ENCODE measurements at regions not wholly inside any gene's neighbourhood (a gene's known extent, or its start where the extent isn't known, plus 50 kb on each side); places are given as distances from the start of the nearest gene placed in this dataset.

DNA sequence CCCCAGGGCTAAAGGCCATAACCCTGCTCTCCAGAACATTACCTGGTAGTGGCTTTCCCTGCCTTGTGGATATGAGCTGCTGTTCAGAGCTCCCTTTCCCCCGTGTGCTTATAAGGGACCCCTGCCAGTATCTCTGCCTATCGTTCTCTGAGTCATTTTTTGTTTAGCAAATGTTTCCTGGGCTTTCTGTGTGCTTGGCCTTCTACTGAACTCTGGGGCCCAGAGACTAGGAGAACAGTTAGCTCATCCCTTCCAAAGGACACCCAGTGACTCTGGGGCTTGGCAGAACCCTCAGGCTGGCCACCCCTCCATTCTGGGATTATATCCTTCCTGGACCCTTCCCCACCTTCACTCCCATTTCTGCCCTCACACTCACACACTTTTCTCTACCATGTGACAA is 80.8 kb upstream of the POU3F1 start:
- ATAC-seq: peak; percentile 42
- intact Hi-C loops (cut with DNase I, micrococcal nuclease): no loop called here

DNA sequence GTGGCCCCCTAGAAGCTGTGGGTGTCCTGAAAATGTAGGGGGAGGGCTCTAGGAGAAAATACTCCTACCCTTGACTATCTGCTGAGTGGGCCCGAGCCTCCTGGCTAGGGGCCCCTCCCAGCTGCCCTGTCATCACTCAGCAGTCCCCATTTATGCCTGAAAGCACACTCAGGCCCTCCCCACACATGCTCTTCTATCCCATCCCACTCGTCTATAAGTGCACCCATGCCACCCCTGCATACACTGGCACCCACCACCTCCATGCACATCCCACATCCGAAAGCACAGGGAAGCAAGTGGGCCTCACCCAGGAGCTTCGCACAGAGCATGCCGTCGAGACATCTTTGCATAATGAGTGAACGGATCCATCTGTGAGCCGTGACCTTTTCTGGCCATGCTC is 80.4 kb upstream of the POU3F1 start:
- ATAC-seq (no peak), DNase-seq (no peak)

More for the DNA sequence above, 80.8 kb upstream of the POU3F1 start:
- H3K36me3 ChIP-seq (ENCODE audit: low read depth): no peaks in the 10 kb centered on the region
- no peak for DNase-seq
- H3K9me3 ChIP-seq: no peaks in the 10 kb centered on the region
- TF ChIP-seq, protein P1, sequence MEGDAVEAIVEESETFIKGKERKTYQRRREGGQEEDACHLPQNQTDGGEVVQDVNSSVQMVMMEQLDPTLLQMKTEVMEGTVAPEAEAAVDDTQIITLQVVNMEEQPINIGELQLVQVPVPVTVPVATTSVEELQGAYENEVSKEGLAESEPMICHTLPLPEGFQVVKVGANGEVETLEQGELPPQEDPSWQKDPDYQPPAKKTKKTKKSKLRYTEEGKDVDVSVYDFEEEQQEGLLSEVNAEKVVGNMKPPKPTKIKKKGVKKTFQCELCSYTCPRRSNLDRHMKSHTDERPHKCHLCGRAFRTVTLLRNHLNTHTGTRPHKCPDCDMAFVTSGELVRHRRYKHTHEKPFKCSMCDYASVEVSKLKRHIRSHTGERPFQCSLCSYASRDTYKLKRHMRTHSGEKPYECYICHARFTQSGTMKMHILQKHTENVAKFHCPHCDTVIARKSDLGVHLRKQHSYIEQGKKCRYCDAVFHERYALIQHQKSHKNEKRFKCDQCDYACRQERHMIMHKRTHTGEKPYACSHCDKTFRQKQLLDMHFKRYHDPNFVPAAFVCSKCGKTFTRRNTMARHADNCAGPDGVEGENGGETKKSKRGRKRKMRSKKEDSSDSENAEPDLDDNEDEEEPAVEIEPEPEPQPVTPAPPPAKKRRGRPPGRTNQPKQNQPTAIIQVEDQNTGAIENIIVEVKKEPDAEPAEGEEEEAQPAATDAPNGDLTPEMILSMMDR (IDR thresholded peaks at IDR 0.05): no peak
- H3K4me3 ChIP-seq: no peak overlapping the region
- no peaks in the 10 kb centered on the region for H3K4me1 ChIP-seq (ENCODE audit: low read depth)

DNA sequence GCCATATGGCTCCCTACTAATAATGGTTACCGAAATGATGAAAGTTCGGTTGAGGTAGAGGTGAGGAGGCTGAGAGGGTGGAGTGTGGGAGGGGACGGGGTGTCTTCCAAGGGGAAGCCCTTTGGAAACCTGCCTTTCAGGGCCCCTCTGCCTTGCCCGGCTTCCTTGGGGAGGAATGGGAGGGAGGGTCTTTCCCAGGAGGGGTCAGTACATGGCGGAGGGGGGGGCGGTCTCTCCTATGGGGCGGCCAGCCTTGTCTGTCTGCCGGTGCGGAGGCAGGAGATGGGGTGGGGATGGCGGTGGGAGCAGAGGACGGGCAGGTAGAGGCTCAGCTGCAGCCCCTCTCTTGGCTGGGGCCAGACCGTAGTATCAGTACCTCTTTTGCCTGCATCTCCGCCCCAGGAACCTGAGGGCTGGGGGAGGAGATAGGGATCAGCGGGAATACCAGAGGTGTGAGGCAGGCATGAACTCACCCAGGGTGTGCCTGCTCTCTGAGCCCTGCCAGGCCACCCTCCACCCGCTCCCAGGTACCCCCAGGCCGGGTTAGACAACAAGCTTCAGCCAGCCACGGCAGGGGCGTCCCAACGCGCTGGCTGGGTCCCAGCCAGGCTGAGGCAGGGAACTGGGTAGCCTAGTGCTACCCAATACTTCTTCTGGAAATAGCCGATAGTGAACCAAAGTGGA is 79.4 kb upstream of the POU3F1 start:
- Histone ChIP-seq H3K36me3 (ENCODE audit: low read depth) (no peaks in the 10 kb centered on the region), H3K4me1 (ENCODE audit: low read depth) (no peaks in the 10 kb centered on the region), H3K4me3 (no peak overlapping the region), H3K9me3 (no peaks in the 10 kb centered on the region)
- DNase-seq (no peak), ATAC-seq (no peak)
- TF ChIP-seq, protein P1 (IDR thresholded peaks at IDR 0.05): no peak
- intact Hi-C loops (cut with DNase I, micrococcal nuclease): no loop called here

More for the DNA sequence above, 80.4 kb upstream of the POU3F1 start:
- intact Hi-C loops (cut with DNase I, micrococcal nuclease): no loop called here
- Histone ChIP-seq H3K36me3 (ENCODE audit: low read depth) (no peaks in the 10 kb centered on the region), H3K4me3 (no peak overlapping the region), H3K9me3 (no peaks in the 10 kb centered on the region), H3K4me1 (ENCODE audit: low read depth) (no peaks in the 10 kb centered on the region)
- TF ChIP-seq, protein P1 (IDR thresholded peaks at IDR 0.05): no peak

GRCh38 chr1:38125016-38125415 is 78.4 kb upstream of the POU3F1 start:
- no peaks in the 10 kb centered on the region for H3K4me1 ChIP-seq (ENCODE audit: low read depth)
- no peaks in the 10 kb centered on the region for H3K36me3 ChIP-seq (ENCODE audit: low read depth)
- no peak for DNase-seq
- TF ChIP-seq, protein P1 (IDR thresholded peaks at IDR 0.05): no peak
- H3K9me3 ChIP-seq: no peaks in the 10 kb centered on the region
- no peak for ATAC-seq
- no peak overlapping the region for H3K4me3 ChIP-seq
- intact Hi-C loops (cut with DNase I, micrococcal nuclease): no loop called here

DNA sequence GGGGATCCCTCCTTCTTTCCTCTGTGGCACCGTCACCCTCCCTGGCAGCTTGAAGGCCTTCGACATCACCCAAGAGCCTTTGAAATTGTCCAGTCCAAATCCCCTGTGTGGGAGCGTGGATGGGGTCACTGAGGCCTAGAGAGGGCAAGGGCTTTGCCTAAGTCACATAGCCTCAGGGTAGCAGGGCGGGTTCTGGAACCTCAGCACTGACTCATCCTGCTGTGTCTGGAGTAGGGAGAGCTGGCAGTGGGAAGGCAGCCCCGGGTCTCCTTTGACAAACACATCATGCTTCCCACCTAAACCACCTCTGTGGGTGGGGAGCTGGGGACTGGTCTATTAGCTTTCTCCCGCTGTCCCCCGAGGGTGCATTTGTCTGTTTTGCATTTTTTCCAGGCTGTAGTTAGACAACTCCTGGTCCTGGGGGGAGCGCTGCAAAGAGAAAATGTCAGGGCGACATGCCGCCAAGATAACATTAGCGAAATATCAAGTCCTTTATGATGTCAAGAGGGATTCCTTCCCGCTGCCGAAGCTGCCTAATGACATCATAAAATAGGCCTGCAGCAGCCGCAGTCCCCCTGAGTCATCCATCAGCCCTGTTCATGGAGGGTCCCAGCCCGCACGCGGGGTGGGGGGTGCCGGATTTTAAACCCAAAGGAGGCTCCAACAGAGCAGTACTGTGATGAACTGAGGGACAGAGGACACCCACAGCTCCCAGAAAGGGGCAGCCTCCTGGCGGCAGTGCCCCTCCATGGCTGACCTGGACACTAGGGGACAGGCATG is 77.0 kb upstream of the POU3F1 start:
- Histone ChIP-seq H3K4me1 (ENCODE audit: low read depth) (no peaks in the 10 kb centered on the region), H3K4me3 (no peak overlapping the region), H3K36me3 (ENCODE audit: low read depth) (no peaks in the 10 kb centered on the region), H3K9me3 (no peaks in the 10 kb centered on the region)
- TF ChIP-seq, protein P1 (IDR thresholded peaks at IDR 0.05): no peak
- DNase-seq (no peak), ATAC-seq (no peak)
- intact Hi-C loops (cut with DNase I, micrococcal nuclease): no loop called here

All from mucosa of descending colon (tissue), 3 donors.